Naive B cell (primary cell): ENCODE measurements at regions not wholly inside any gene's neighbourhood (a gene's known extent, or its start where the extent isn't known, plus 50 kb on each side); places are given as distances from the start of the nearest gene placed in this dataset.

ENCODE experiments used
- ATAC-seq, 2 donors: fragments of 150-1000 bp; cut with Tn5 transposase; 2 replicates each; pipeline ENCODE4 v1.10.0; 2021; ENCODE audit warnings: low read depth in 2 of 2, mild to moderate bottlenecking in 2 of 2, moderate library complexity in 2 of 2
- DNase-seq: peaks from one replicate; pipeline ENCODE4 v3.0.0; 2022
- H3K27ac Mint-ChIP-seq, 6 donors: one replicate each; pipeline ENCODE4 v1.8.0; 2020 to 2022; ENCODE audit warnings: mild to moderate bottlenecking in 6 of 6, mixed read lengths in 6 of 6, moderate library complexity in 5 of 6, inconsistent platforms in 2 of 6
- H3K27me3 Mint-ChIP-seq, 3 donors: one replicate each; pipeline ENCODE4 v1.8.0; 2021 to 2022; ENCODE audit warnings: mixed read lengths in 3 of 3, mild to moderate bottlenecking in 1 of 3
- H3K36me3 Mint-ChIP-seq, 2 donors: one replicate each; pipeline ENCODE4 v1.8.0; 2020 to 2022; ENCODE audit warnings: mixed read lengths in 2 of 2, inconsistent platforms in 1 of 2, mild to moderate bottlenecking in 1 of 2
- H3K4me1 Mint-ChIP-seq, 3 donors: one replicate each; pipeline ENCODE4 v1.8.0; 2020 to 2022; ENCODE audit warnings: mixed read lengths in 3 of 3, inconsistent platforms in 1 of 3, mild to moderate bottlenecking in 1 of 3, moderate library complexity in 1 of 3
- H3K4me3 Mint-ChIP-seq, 8 donors: one replicate each; pipeline ENCODE4 v1.8.0; 2020 to 2022; ENCODE audit warnings: mild to moderate bottlenecking in 8 of 8, mixed read lengths in 8 of 8, moderate library complexity in 8 of 8, inconsistent platforms in 2 of 8
- H3K9me3 Mint-ChIP-seq, 7 donors: one replicate each; pipeline ENCODE4 v1.8.0; 2020 to 2022; ENCODE audit warnings: mixed read lengths in 7 of 7, mild to moderate bottlenecking in 5 of 7, inconsistent platforms in 2 of 7, moderate library complexity in 1 of 7

- H3K4me3 Mint-ChIP-seq = no peak overlapping the region
- H3K4me1 Mint-ChIP-seq = no peaks in the 10 kb centered on the region
- peaks cover 0 to 4% (median 1%) of the 10 kb centered on the region in 7 donors for H3K9me3 Mint-ChIP-seq
- ATAC-seq = no peak
- H3K27me3 Mint-ChIP-seq = no peaks in the 10 kb centered on the region
- no peaks in the 10 kb centered on the region for H3K36me3 Mint-ChIP-seq
- H3K27ac Mint-ChIP-seq = no peak overlapping the region
- DNase-seq = no peak
These were observed 170.4 kb downstream of the KCNE4 start for GRCh38 chr2:223222397-223222796.

- H3K9me3 Mint-ChIP-seq = peaks cover 0 to 4% (median 1%) of the 10 kb centered on the region in 7 donors
- H3K36me3 Mint-ChIP-seq = no peaks in the 10 kb centered on the region
- DNase-seq (no peak), ATAC-seq (no peak)
- H3K4me1 Mint-ChIP-seq = no peaks in the 10 kb centered on the region
- H3K27me3 Mint-ChIP-seq = no peaks in the 10 kb centered on the region
- H3K4me3 Mint-ChIP-seq = no peak overlapping the region
- no peak overlapping the region for H3K27ac Mint-ChIP-seq
These were observed 171.2 kb downstream of the KCNE4 start for GRCh38 chr2:223223156-223223555.

GRCh38 chr2:223225266-223225665 is 173.3 kb downstream of the KCNE4 start:
- no peak overlapping the region for H3K27ac Mint-ChIP-seq

GRCh38 chr2:223226264-223226663 is 174.3 kb downstream of the KCNE4 start:
- H3K4me1 Mint-ChIP-seq = no peaks in the 10 kb centered on the region
- H3K36me3 Mint-ChIP-seq = no peaks in the 10 kb centered on the region
- DNase-seq (no peak), ATAC-seq (no peak)
- peaks cover 0 to 4% (median 0%) of the 10 kb centered on the region in 7 donors for H3K9me3 Mint-ChIP-seq
- no peak overlapping the region for H3K27ac Mint-ChIP-seq
- H3K4me3 Mint-ChIP-seq = no peak overlapping the region
- no peaks in the 10 kb centered on the region for H3K27me3 Mint-ChIP-seq

More at GRCh38 chr2:223225266-223225665, 173.3 kb downstream of the KCNE4 start:
- Mint-ChIP-seq H3K27me3 (no peaks in the 10 kb centered on the region), H3K36me3 (no peaks in the 10 kb centered on the region), H3K9me3 (peaks cover 0 to 4% (median 0%) of the 10 kb centered on the region in 7 donors), H3K4me3 (no peak overlapping the region), H3K4me1 (no peaks in the 10 kb centered on the region)
- DNase-seq (no peak), ATAC-seq (no peak)

GRCh38 chr2:223227338-223227737 is 175.3 kb downstream of the KCNE4 start:
- ATAC-seq (no peak), DNase-seq (no peak)
- peaks cover 0 to 4% (median 0%) of the 10 kb centered on the region in 7 donors for H3K9me3 Mint-ChIP-seq
- no peaks in the 10 kb centered on the region for H3K36me3 Mint-ChIP-seq
- no peaks in the 10 kb centered on the region for H3K4me1 Mint-ChIP-seq
- H3K27ac Mint-ChIP-seq = no peak overlapping the region
- H3K27me3 Mint-ChIP-seq = no peaks in the 10 kb centered on the region
- no peak overlapping the region for H3K4me3 Mint-ChIP-seq

DNA sequence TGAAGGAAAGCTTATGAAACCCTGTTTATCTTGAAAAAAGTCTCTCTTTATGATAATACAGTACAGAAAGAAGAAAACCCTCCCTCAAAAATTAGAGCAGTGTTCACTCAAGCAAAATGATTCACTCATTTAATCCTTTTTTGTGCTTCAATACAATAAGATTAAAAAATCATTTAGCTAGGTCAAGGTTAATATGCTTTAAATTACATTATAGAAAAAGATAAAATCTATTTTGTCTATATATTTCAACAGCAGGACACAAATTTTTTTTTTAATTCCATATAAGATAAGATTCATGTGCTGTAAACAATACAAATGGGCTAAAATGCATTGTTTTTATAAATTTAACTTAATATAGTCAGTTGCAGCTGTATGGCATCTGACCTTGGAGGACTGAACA is 176.9 kb downstream of the KCNE4 start:
- no peak for ATAC-seq
- Mint-ChIP-seq H3K36me3 (no peaks in the 10 kb centered on the region), H3K27me3 (no peaks in the 10 kb centered on the region), H3K4me3 (no peak overlapping the region), H3K27ac (no peak overlapping the region), H3K9me3 (peaks cover 0 to 4% (median 0%) of the 10 kb centered on the region in 7 donors), H3K4me1 (no peaks in the 10 kb centered on the region)
- no peak for DNase-seq

DNA sequence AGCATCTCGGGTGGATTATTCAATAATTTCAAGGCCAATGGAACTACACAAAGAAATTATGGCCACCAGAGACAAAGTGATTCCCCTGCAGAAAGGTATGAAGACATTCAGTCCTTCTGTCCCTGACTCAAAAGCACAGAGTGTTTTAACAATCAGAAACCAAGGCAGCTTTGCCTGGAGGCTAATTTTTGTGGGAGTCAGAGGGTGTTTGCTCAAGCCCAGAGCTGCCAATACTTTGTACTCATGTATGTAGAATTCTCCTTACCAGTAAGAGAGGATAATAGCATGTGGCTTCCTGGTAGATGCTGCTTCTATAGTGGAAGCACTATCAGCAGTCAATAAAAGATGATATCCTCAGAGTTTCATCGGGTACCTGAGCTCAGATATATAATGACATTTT is 178.4 kb downstream of the KCNE4 start:
- Mint-ChIP-seq H3K27me3 (no peaks in the 10 kb centered on the region), H3K4me3 (no peak overlapping the region), H3K4me1 (no peaks in the 10 kb centered on the region), H3K9me3 (peaks cover 0 to 6% (median 0%) of the 10 kb centered on the region in 7 donors), H3K27ac (no peak overlapping the region), H3K36me3 (no peaks in the 10 kb centered on the region)
- ATAC-seq (no peak), DNase-seq (no peak)

- no peak for ATAC-seq
- Mint-ChIP-seq H3K9me3 (peaks cover 0 to 11% (median 3%) of the 10 kb centered on the region in 7 donors), H3K36me3 (no peaks in the 10 kb centered on the region), H3K27ac (no peak overlapping the region), H3K4me3 (no peak overlapping the region), H3K4me1 (no peaks in the 10 kb centered on the region), H3K27me3 (no peaks in the 10 kb centered on the region)
- DNase-seq = no peak
These were observed 180.3 kb downstream of the KCNE4 start for GRCh38 chr2:223232285-223232684.

GRCh38 chr2:223232896-223233295 is 180.9 kb downstream of the KCNE4 start:
- no peak for ATAC-seq
- Mint-ChIP-seq H3K27ac (no peak overlapping the region), H3K36me3 (no peaks in the 10 kb centered on the region), H3K9me3 (peaks cover 0 to 11% (median 3%) of the 10 kb centered on the region in 7 donors), H3K4me1 (no peaks in the 10 kb centered on the region), H3K4me3 (no peak overlapping the region), H3K27me3 (no peaks in the 10 kb centered on the region)
- no peak for DNase-seq

- H3K27ac Mint-ChIP-seq = peak overlapping the region in 1 of 6 donors; percentile 33
- H3K4me3 Mint-ChIP-seq = no peak overlapping the region
- peaks cover 0 to 11% (median 4%) of the 10 kb centered on the region in 7 donors for H3K9me3 Mint-ChIP-seq
- ATAC-seq (no peak), DNase-seq (no peak)
- H3K4me1 Mint-ChIP-seq = no peaks in the 10 kb centered on the region
- H3K36me3 Mint-ChIP-seq = no peaks in the 10 kb centered on the region
- H3K27me3 Mint-ChIP-seq = no peaks in the 10 kb centered on the region
These were observed 184.0 kb downstream of the KCNE4 start for GRCh38 chr2:223235986-223236385.

DNA sequence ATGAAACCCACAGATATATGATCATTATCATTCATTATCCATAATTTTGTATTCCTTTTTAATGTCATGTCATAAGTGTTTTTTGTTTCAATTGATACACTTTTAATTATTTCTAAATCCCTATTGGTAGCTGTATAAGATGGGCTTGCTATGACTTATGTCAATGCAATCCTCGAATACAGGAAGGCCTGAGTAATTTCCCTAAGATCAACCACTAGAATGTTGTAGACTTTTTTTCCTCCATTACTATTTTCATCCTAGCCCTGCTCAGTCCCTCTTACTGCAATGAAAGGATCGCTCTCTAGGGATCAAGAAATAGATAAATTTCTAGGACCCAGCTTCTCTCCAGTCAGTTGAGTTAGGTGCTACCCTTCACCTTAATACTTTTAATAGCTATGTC is 186.3 kb downstream of the KCNE4 start:
- Mint-ChIP-seq H3K27ac (no peak overlapping the region), H3K4me3 (no peak overlapping the region), H3K4me1 (no peaks in the 10 kb centered on the region), H3K27me3 (no peaks in the 10 kb centered on the region), H3K36me3 (no peaks in the 10 kb centered on the region), H3K9me3 (peaks cover 3 to 11% (median 4%) of the 10 kb centered on the region in 7 donors)
- no peak for ATAC-seq
- DNase-seq = no peak

GRCh38 chr2:223243233-223243632 is 191.2 kb downstream of the KCNE4 start:
- Mint-ChIP-seq H3K9me3 (peaks cover 0 to 9% (median 5%) of the 10 kb centered on the region in 7 donors), H3K4me1 (no peaks in the 10 kb centered on the region), H3K4me3 (no peak overlapping the region)

DNA sequence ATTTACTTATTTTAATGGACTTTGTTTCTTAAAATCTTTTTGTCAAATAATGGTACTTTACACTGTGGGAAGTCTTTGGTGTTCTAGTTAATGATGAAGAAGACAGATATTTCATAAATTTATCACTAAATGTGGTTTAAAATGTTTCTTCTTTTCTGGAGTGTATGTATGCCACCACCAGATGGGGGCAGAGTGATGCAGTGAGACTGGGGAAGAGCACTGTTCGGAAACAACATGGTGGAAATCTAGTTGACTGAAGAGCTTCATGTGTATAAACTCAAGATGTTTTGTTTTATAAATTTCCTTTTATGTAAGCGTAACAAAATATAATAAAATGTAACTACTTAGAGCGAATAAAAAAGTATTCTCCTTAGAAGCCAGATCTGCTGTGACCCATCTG is 195.1 kb downstream of the KCNE4 start:
- H3K9me3 Mint-ChIP-seq = peaks cover 0 to 9% (median 6%) of the 10 kb centered on the region in 7 donors
- no peak overlapping the region for H3K4me3 Mint-ChIP-seq
- H3K36me3 Mint-ChIP-seq = no peaks in the 10 kb centered on the region
- H3K4me1 Mint-ChIP-seq = no peaks in the 10 kb centered on the region
- no peaks in the 10 kb centered on the region for H3K27me3 Mint-ChIP-seq
- H3K27ac Mint-ChIP-seq = peak overlapping the region in 1 of 6 donors; percentile 80
- DNase-seq (no peak), ATAC-seq (no peak)

More at GRCh38 chr2:223243233-223243632, 191.2 kb downstream of the KCNE4 start:
- DNase-seq (no peak), ATAC-seq (no peak)
- no peaks in the 10 kb centered on the region for H3K36me3 Mint-ChIP-seq
- no peaks in the 10 kb centered on the region for H3K27me3 Mint-ChIP-seq
- no peak overlapping the region for H3K27ac Mint-ChIP-seq

DNA sequence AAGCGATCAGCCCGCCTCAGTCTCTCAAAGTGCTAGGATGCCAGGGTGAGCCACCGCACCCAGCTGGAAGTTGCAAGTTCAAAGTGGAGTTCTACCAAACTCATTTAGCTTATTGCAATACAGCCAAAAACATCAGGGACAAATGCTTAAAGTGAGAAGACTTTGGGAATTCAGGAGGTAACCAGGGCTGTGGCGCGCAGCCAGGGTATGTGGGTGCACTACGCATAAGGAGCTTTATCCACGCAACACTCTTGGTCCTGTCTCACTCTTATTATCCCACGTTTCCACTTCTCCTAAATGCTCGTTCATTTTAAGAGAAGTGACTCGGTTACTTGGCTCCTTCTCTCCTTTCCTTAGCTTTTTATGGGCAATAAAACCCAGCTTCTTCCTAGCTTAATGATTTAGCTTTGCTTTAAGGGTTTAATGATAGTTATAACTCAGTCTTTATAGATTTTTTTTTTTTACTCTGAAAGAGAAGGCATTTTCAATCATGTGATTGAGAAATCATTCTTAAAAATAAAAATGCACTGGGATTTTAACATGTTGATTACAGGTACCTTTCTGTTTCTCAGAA is 199.8 kb downstream of the KCNE4 start:
- H3K9me3 Mint-ChIP-seq = peaks cover 3 to 22% (median 7%) of the 10 kb centered on the region in 7 donors
- H3K4me1 Mint-ChIP-seq = no peaks in the 10 kb centered on the region
- H3K4me3 Mint-ChIP-seq = no peak overlapping the region
- no peak overlapping the region for H3K27ac Mint-ChIP-seq
- H3K27me3 Mint-ChIP-seq = no peaks in the 10 kb centered on the region
- H3K36me3 Mint-ChIP-seq = peaks cover 0 to 6% of the 10 kb centered on the region in 2 donors
- DNase-seq (no peak), ATAC-seq (no peak)

DNA sequence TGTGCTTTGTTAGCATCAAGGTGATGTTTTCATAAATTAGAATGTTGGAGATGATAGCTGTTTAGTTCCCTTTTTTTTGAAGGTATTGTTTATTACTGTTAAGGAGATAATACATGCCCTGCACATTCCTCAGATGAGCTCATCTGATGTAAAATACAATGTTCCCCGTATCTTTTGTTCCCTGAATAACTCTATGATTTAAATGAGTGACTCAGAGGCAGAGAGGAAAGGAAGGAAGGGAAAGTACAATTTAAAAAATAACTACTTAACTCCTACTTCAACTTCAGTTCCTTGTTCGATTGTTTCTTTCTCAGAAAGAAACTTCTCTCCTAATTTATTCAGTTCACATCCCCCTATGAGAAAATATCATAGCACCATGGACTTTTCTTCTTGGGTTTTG is 208.7 kb downstream of the KCNE4 start:
- Mint-ChIP-seq H3K4me3 (no peak overlapping the region), H3K27me3 (peaks cover 0 to 9% (median 0%) of the 10 kb centered on the region in 3 donors), H3K4me1 (no peaks in the 10 kb centered on the region), H3K36me3 (peaks cover 0 to 10% of the 10 kb centered on the region in 2 donors), H3K27ac (no peak overlapping the region), H3K9me3 (peaks cover 6 to 23% (median 9%) of the 10 kb centered on the region in 7 donors)
- DNase-seq (no peak), ATAC-seq (no peak)
